ENCODE measurements at regions not wholly inside any gene's neighbourhood (a gene's known extent, or its start where the extent isn't known, plus 50 kb on each side); places are given as distances from the start of the nearest gene placed in this dataset.
"Not testable (repeated sequence)": the region's sequence is repeated elsewhere in the genome, so short reads cannot be mapped to it uniquely, and the experiment has no call there.

GRCh38 chr13:81916461-81916860, 1575.5 kb upstream of the SPRY2 start:
- Histone ChIP-seq H3K4me3 (ENCODE audit: low read depth, low read length) (no peak overlapping the region), H3K27me3 (ENCODE audit: control insufficient read depth, insufficient read depth, low read length) (no peaks in the 10 kb centered on the region), H3K4me1 (ENCODE audit: control insufficient read depth, insufficient read depth, low read length) (no peaks in the 10 kb centered on the region), H3K36me3 (ENCODE audit: control insufficient read depth, insufficient read depth, low read length) (no peaks in the 10 kb centered on the region), H3K9me3 (ENCODE audit: control insufficient read depth, insufficient read depth, low read length) (no peaks in the 10 kb centered on the region), H3K9ac (ENCODE audit: low read depth, low read length) (no peak overlapping the region)

GRCh38 chr13:81907787-81908372, 1567.0 kb upstream of the SPRY2 start:
- H3K36me3 ChIP-seq (ENCODE audit: control insufficient read depth, insufficient read depth, low read length) = no peaks in the 10 kb centered on the region
- H3K9ac ChIP-seq (ENCODE audit: low read depth, low read length) = no peak overlapping the region
- no peaks in the 10 kb centered on the region for H3K9me3 ChIP-seq (ENCODE audit: control insufficient read depth, insufficient read depth, low read length)
- no peak overlapping the region for H3K4me3 ChIP-seq (ENCODE audit: low read depth, low read length)
- H3K27me3 ChIP-seq (ENCODE audit: control insufficient read depth, insufficient read depth, low read length) = no peaks in the 10 kb centered on the region
- no peaks in the 10 kb centered on the region for H3K4me1 ChIP-seq (ENCODE audit: control insufficient read depth, insufficient read depth, low read length)

GRCh38 chr13:81888855-81889254, 1547.9 kb upstream of the SPRY2 start:
- Histone ChIP-seq H3K27me3 (ENCODE audit: control insufficient read depth, insufficient read depth, low read length) (no peaks in the 10 kb centered on the region), H3K9me3 (ENCODE audit: control insufficient read depth, insufficient read depth, low read length) (no peaks in the 10 kb centered on the region), H3K4me1 (ENCODE audit: control insufficient read depth, insufficient read depth, low read length) (no peaks in the 10 kb centered on the region), H3K9ac (ENCODE audit: low read depth, low read length) (no peak overlapping the region), H3K36me3 (ENCODE audit: control insufficient read depth, insufficient read depth, low read length) (no peaks in the 10 kb centered on the region), H3K4me3 (ENCODE audit: low read depth, low read length) (no peak overlapping the region)

GRCh38 chr13:81874681-81875661, 1534.0 kb upstream of the SPRY2 start:
- H3K4me1 ChIP-seq (ENCODE audit: control insufficient read depth, insufficient read depth, low read length) = peaks cover 27% of the 10 kb centered on the region
- no peaks in the 10 kb centered on the region for H3K36me3 ChIP-seq (ENCODE audit: control insufficient read depth, insufficient read depth, low read length)
- peak overlapping the region; percentile 0 for H3K4me3 ChIP-seq (ENCODE audit: low read depth, low read length)
- no peaks in the 10 kb centered on the region for H3K27me3 ChIP-seq (ENCODE audit: control insufficient read depth, insufficient read depth, low read length)
- H3K9me3 ChIP-seq (ENCODE audit: control insufficient read depth, insufficient read depth, low read length) = no peaks in the 10 kb centered on the region
- H3K9ac ChIP-seq (ENCODE audit: low read depth, low read length) = peak overlapping the region; percentile 0

- peak overlapping the region; percentile 10 for H3K4me3 ChIP-seq (ENCODE audit: low read depth, low read length)
- peak overlapping the region; percentile 0 for H3K9ac ChIP-seq (ENCODE audit: low read depth, low read length)
- no peaks in the 10 kb centered on the region for H3K36me3 ChIP-seq (ENCODE audit: control insufficient read depth, insufficient read depth, low read length)
- H3K9me3 ChIP-seq (ENCODE audit: control insufficient read depth, insufficient read depth, low read length) = no peaks in the 10 kb centered on the region
- no peaks in the 10 kb centered on the region for H3K27me3 ChIP-seq (ENCODE audit: control insufficient read depth, insufficient read depth, low read length)
- peaks cover 27% of the 10 kb centered on the region for H3K4me1 ChIP-seq (ENCODE audit: control insufficient read depth, insufficient read depth, low read length)
Observed at GRCh38 chr13:81874253-81874652, 1533.3 kb upstream of the SPRY2 start.

- Histone ChIP-seq H3K9me3 (ENCODE audit: control insufficient read depth, insufficient read depth, low read length) (no peaks in the 10 kb centered on the region), H3K9ac (ENCODE audit: low read depth, low read length) (no peak overlapping the region), H3K4me1 (ENCODE audit: control insufficient read depth, insufficient read depth, low read length) (peaks cover 27% of the 10 kb centered on the region)
Observed at GRCh38 chr13:81872581-81872980, 1531.7 kb upstream of the SPRY2 start.

GRCh38 chr13:81871751-81872325, 1530.9 kb upstream of the SPRY2 start:
- H3K27me3 ChIP-seq (ENCODE audit: control insufficient read depth, insufficient read depth, low read length); H3K36me3 ChIP-seq (ENCODE audit: control insufficient read depth, insufficient read depth, low read length); H3K4me3 ChIP-seq (ENCODE audit: low read depth, low read length); H3K9ac ChIP-seq (ENCODE audit: low read depth, low read length); H3K9me3 ChIP-seq (ENCODE audit: control insufficient read depth, insufficient read depth, low read length): not testable (repeated sequence)
- peaks cover 27% of the 10 kb centered on the region for H3K4me1 ChIP-seq (ENCODE audit: control insufficient read depth, insufficient read depth, low read length)

More at GRCh38 chr13:81872581-81872980, 1531.7 kb upstream of the SPRY2 start:
- Histone ChIP-seq H3K27me3 (ENCODE audit: control insufficient read depth, insufficient read depth, low read length) (no peaks in the 10 kb centered on the region), H3K4me3 (ENCODE audit: low read depth, low read length) (no peak overlapping the region), H3K36me3 (ENCODE audit: control insufficient read depth, insufficient read depth, low read length) (no peaks in the 10 kb centered on the region)

GRCh38 chr13:81848291-81848690, 1507.4 kb upstream of the SPRY2 start:
- no peaks in the 10 kb centered on the region for H3K9me3 ChIP-seq (ENCODE audit: control insufficient read depth, insufficient read depth, low read length)
- no peak overlapping the region for H3K4me3 ChIP-seq (ENCODE audit: low read depth, low read length)
- peaks cover 7% of the 10 kb centered on the region for H3K4me1 ChIP-seq (ENCODE audit: control insufficient read depth, insufficient read depth, low read length)
- H3K9ac ChIP-seq (ENCODE audit: low read depth, low read length) = no peak overlapping the region
- H3K36me3 ChIP-seq (ENCODE audit: control insufficient read depth, insufficient read depth, low read length) = no peaks in the 10 kb centered on the region
- H3K27me3 ChIP-seq (ENCODE audit: control insufficient read depth, insufficient read depth, low read length) = no peaks in the 10 kb centered on the region

GRCh38 chr13:81846771-81847170, 1505.8 kb upstream of the SPRY2 start:
- H3K27me3 ChIP-seq (ENCODE audit: control insufficient read depth, insufficient read depth, low read length) = no peaks in the 10 kb centered on the region
- H3K9me3 ChIP-seq (ENCODE audit: control insufficient read depth, insufficient read depth, low read length) = no peaks in the 10 kb centered on the region
- no peak overlapping the region for H3K9ac ChIP-seq (ENCODE audit: low read depth, low read length)
- no peaks in the 10 kb centered on the region for H3K36me3 ChIP-seq (ENCODE audit: control insufficient read depth, insufficient read depth, low read length)
- no peak overlapping the region for H3K4me3 ChIP-seq (ENCODE audit: low read depth, low read length)
- H3K4me1 ChIP-seq (ENCODE audit: control insufficient read depth, insufficient read depth, low read length) = peaks cover 7% of the 10 kb centered on the region

GRCh38 chr13:81821259-81821658, 1480.3 kb upstream of the SPRY2 start:
- no peaks in the 10 kb centered on the region for H3K4me1 ChIP-seq (ENCODE audit: control insufficient read depth, insufficient read depth, low read length)

GRCh38 chr13:81800433-81800832, 1459.5 kb upstream of the SPRY2 start:
- Histone ChIP-seq H3K9ac (ENCODE audit: low read depth, low read length) (no peak overlapping the region), H3K36me3 (ENCODE audit: control insufficient read depth, insufficient read depth, low read length) (no peaks in the 10 kb centered on the region), H3K4me3 (ENCODE audit: low read depth, low read length) (no peak overlapping the region), H3K9me3 (ENCODE audit: control insufficient read depth, insufficient read depth, low read length) (no peaks in the 10 kb centered on the region), H3K27me3 (ENCODE audit: control insufficient read depth, insufficient read depth, low read length) (no peaks in the 10 kb centered on the region), H3K4me1 (ENCODE audit: control insufficient read depth, insufficient read depth, low read length) (no peaks in the 10 kb centered on the region)

More at GRCh38 chr13:81821259-81821658, 1480.3 kb upstream of the SPRY2 start:
- Histone ChIP-seq H3K27me3 (ENCODE audit: control insufficient read depth, insufficient read depth, low read length) (no peaks in the 10 kb centered on the region), H3K36me3 (ENCODE audit: control insufficient read depth, insufficient read depth, low read length) (no peaks in the 10 kb centered on the region), H3K4me3 (ENCODE audit: low read depth, low read length) (no peak overlapping the region), H3K9me3 (ENCODE audit: control insufficient read depth, insufficient read depth, low read length) (no peaks in the 10 kb centered on the region), H3K9ac (ENCODE audit: low read depth, low read length) (no peak overlapping the region)
